PC-9 (cell line): ENCODE measurements at regions not wholly inside any gene's neighbourhood (a gene's known extent, or its start where the extent isn't known, plus 50 kb on each side); places are given as distances from the start of the nearest gene placed in this dataset.

Experiments used
- BruUV-seq: library from RNA; stranded (reverse); fragments of 400-500 nt; replicated peaks from 2 replicates; lab custom pipeline; 2021; lab: Mats Ljungman, UMichigan
- CTCF ChIA-PET: fragments of 300-600 bp; sonication (Branson Sonifier 250); formaldehyde crosslinking; loops from one replicate; lab custom pipeline; 2022; ENCODE audit warnings: antibody characterized with exemption; lab: Charles Lee
- POLR2A ChIA-PET: fragments of 300-600 bp; sonication (Branson Sonifier 250); formaldehyde crosslinking; loops from one replicate; lab custom pipeline; 2022; ENCODE audit warnings: antibody characterized with exemption; ENCODE audit not compliant: unreplicated experiment; lab: Charles Lee
- DNase-seq, 2 experiments: peaks; one replicate each; pipeline versions ENCODE4 v3.0.0 to v3.0.0-alpha.2; 2015 to 2022; ENCODE audit warnings: mixed read lengths in 1 of 2
- H2AFZ ChIP-seq: fragments of 200-600 bp; sonication (generic); 2 replicates; pipeline ENCODE4 v1.8.1; 2017; ENCODE audit warnings: antibody characterized with exemption
- H3F3A ChIP-seq: fragments of 200-600 bp; sonication (generic); 2 replicates; pipeline ENCODE4 v1.8.1; 2017; ENCODE audit warnings: antibody characterized with exemption, mild to moderate bottlenecking, low read depth; ENCODE audit not compliant: insufficient read depth
- H3K27ac ChIP-seq: fragments of 200-600 bp; sonication (generic); 2 replicates; pipeline ENCODE4 v1.6.1; 2016; ENCODE audit warnings: mixed run types
- H3K27me3 ChIP-seq: fragments of 200-600 bp; sonication (generic); 2 replicates; pipeline ENCODE4 v1.6.1; 2016; ENCODE audit warnings: low read depth, mixed run types; ENCODE audit not compliant: insufficient read depth
- H3K36me3 ChIP-seq: fragments of 200-600 bp; sonication (generic); 2 replicates; pipeline ENCODE4 v1.6.1; 2016; ENCODE audit warnings: low read depth, mixed run types
- H3K4me1 ChIP-seq: fragments of 200-600 bp; sonication (generic); replicated peaks from 2 replicates; pipeline ENCODE4 v1.6.1; 2016; ENCODE audit warnings: mixed run types; ENCODE audit not compliant: insufficient read depth
- H3K4me2 ChIP-seq: fragments of 200-600 bp; sonication (generic); 2 replicates; pipeline ENCODE4 v1.6.1; 2017; ENCODE audit warnings: mixed run types
- H3K4me3 ChIP-seq: fragments of 200-600 bp; sonication (generic); 2 replicates; pipeline ENCODE4 v1.6.1; 2016; ENCODE audit warnings: mixed run types
- H3K79me2 ChIP-seq: fragments of 200-600 bp; sonication (generic); 2 replicates; pipeline ENCODE4 v1.6.1; 2017; ENCODE audit warnings: low read depth, mixed run types
- H3K9me2 ChIP-seq: fragments of 200-600 bp; sonication (generic); 2 replicates; pipeline ENCODE4 v1.8.1; 2017; ENCODE audit warnings: mild to moderate bottlenecking; ENCODE audit not compliant: insufficient read depth
- H3K9me3 ChIP-seq: fragments of 200-600 bp; sonication (generic); 2 replicates; pipeline ENCODE4 v1.8.1; 2016; ENCODE audit warnings: low read depth; ENCODE audit not compliant: insufficient read depth
- H4K20me1 ChIP-seq: fragments of 200-600 bp; sonication (generic); 2 replicates; pipeline ENCODE4 v1.8.1; 2017; ENCODE audit not compliant: insufficient read depth
- CTCF ChIP-seq: fragments of 200-600 bp; sonication (generic); conservative IDR thresholded peaks from 2 replicates; pipeline ENCODE4 v1.6.1; 2017; ENCODE audit warnings: mixed run types, antibody characterized with exemption, mild to moderate bottlenecking, moderate library complexity
- EZH2 ChIP-seq: fragments of 200-600 bp; sonication (generic); IDR thresholded peaks from 2 replicates; pipeline ENCODE4 v1.8.0; 2017; ENCODE audit warnings: antibody characterized with exemption, low read depth
- intact Hi-C: fragments of 100-400 bp; cut with micrococcal nuclease; formaldehyde crosslinking; loops from one replicate; pipeline ENCODE4 v1.10.0; 2022; ENCODE audit not compliant: unreplicated experiment

GRCh38 chr1:98575955-98576354, 85.6 kb upstream of the SNX7 start:
- no TSS peak for BruUV-seq
- POLR2A ChIA-PET: no interaction called here
- Histone ChIP-seq H3K9me2 (no peaks in the 10 kb centered on the region), H3K9me3 (no peaks in the 10 kb centered on the region), H3K27ac (no peak overlapping the region), H3K4me2 (no peak overlapping the region), H3K36me3 (no peaks in the 10 kb centered on the region), H2AFZ (no peak overlapping the region), H3F3A (no peaks in the 10 kb centered on the region), H3K4me3 (no peak overlapping the region), H4K20me1 (no peaks in the 10 kb centered on the region), H3K27me3 (no peaks in the 10 kb centered on the region), H3K79me2 (no peaks in the 10 kb centered on the region), H3K4me1 (no peaks in the 10 kb centered on the region)
- intact Hi-C loops: no loop called here
- CTCF ChIA-PET: no interaction called here
- DNase-seq: no peak
- TF ChIP-seq EZH2 (no peak), CTCF (no peak)

- no TSS peak for BruUV-seq
- Histone ChIP-seq H3K79me2 (no peaks in the 10 kb centered on the region), H3K4me2 (no peak overlapping the region), H3K4me3 (no peak overlapping the region), H3F3A (no peaks in the 10 kb centered on the region), H3K9me2 (no peaks in the 10 kb centered on the region), H3K27me3 (no peaks in the 10 kb centered on the region), H3K9me3 (peaks cover 7% of the 10 kb centered on the region; the same call in 1 of the 2 replicates), H3K27ac (no peak overlapping the region), H3K4me1 (no peaks in the 10 kb centered on the region), H4K20me1 (no peaks in the 10 kb centered on the region), H3K36me3 (no peaks in the 10 kb centered on the region), H2AFZ (peak overlapping the region; percentile 39)
- TF ChIP-seq EZH2: no peak
- no peak for TF ChIP-seq CTCF
- intact Hi-C loops: no loop called here
- DNase-seq: no peak
- CTCF ChIA-PET: no interaction called here
- POLR2A ChIA-PET: no interaction called here
Measured at GRCh38 chr1:98565951-98566350, 95.6 kb upstream of the SNX7 start.

GRCh38 chr1:98559291-98559690, 102.2 kb upstream of the SNX7 start:
- Histone ChIP-seq H3K79me2 (no peaks in the 10 kb centered on the region), H3K27me3 (no peaks in the 10 kb centered on the region), H3K36me3 (no peaks in the 10 kb centered on the region), H3F3A (no peaks in the 10 kb centered on the region), H3K4me2 (no peak overlapping the region), H4K20me1 (no peaks in the 10 kb centered on the region), H3K27ac (no peak overlapping the region), H3K9me3 (peaks cover 7% of the 10 kb centered on the region), H3K9me2 (no peaks in the 10 kb centered on the region), H2AFZ (no peak overlapping the region), H3K4me1 (no peaks in the 10 kb centered on the region), H3K4me3 (no peak overlapping the region)
- POLR2A ChIA-PET: no interaction called here
- no peak for DNase-seq
- TF ChIP-seq EZH2 (no peak), CTCF (no peak)
- CTCF ChIA-PET: interaction anchor here (0.6 kb wide), 1 partner anchor 1088 kb away, joined by 3 read pairs; no protein-coding TSS in a partner anchor
- BruUV-seq: no TSS peak
- intact Hi-C loops: no loop called here
